B cell (primary cell): ENCODE measurements at regions not wholly inside any gene's neighbourhood (a gene's known extent, or its start where the extent isn't known, plus 50 kb on each side); places are given as distances from the start of the nearest gene placed in this dataset.

Experiments
- ATAC-seq: fragments of 200-7000 bp; cut with Tn5 transposase; one replicate; pipeline ENCODE4 v1.10.0; 2021; ENCODE audit warnings: low read depth, mild to moderate bottlenecking, moderate number of reproducible peaks, moderate library complexity
- CTCF ChIA-PET: fragments of 350-600 bp; sonication (Branson Sonifier 250); formaldehyde crosslinking; loops from one replicate; lab custom pipeline; 2021; ENCODE audit warnings: antibody characterized with exemption, inconsistent platforms; lab: Charles Lee
- POLR2A ChIA-PET: fragments of 350-600 bp; sonication (Branson Sonifier 250); formaldehyde crosslinking; loops from one replicate; lab custom pipeline; 2021; ENCODE audit warnings: antibody characterized with exemption; lab: Charles Lee
- DNase-seq: peaks from one replicate; pipeline ENCODE4 v3.0.0; 2013
- H2AFZ ChIP-seq: 2 replicates; pipeline ENCODE4 v1.6.1; 2012; ENCODE audit warnings: mild to moderate bottlenecking, low read depth, low read length; ENCODE audit not compliant: insufficient read depth, poor library complexity, severe bottlenecking
- H3K27ac ChIP-seq, 2 donors: 1 replicate in 1 of 2; 2 replicates in 1 of 2; pipeline ENCODE4 v1.5.1; 2012 to 2013; ENCODE audit warnings: low read length in 2 of 2, mild to moderate bottlenecking in 2 of 2, moderate library complexity in 1 of 2
- H3K27me3 ChIP-seq, 4 experiments: fragments of 200-600 bp in 1 of 4; sonication (generic) in 1 of 4; replicated peaks in 1 of 4; 1 replicate in 2 of 4; 2 replicates in 2 of 4; pipeline versions ENCODE4 v1.6.1 to v1.7.0; 2013 to 2016; ENCODE audit warnings: low read length in 3 of 4, mild to moderate bottlenecking in 2 of 4, mixed read lengths in 1 of 4, moderate library complexity in 1 of 4; ENCODE audit not compliant: insufficient read depth in 4 of 4, control insufficient read depth in 3 of 4; ENCODE audit errors: control extremely low read depth in 1 of 4
- H3K36me3 ChIP-seq, 2 experiments: replicated peaks in 1 of 2; 1 replicate in 1 of 2; 2 replicates in 1 of 2; pipeline versions ENCODE4 v1.6.1 to v1.7.1; 2013; ENCODE audit warnings: low read length in 1 of 2; ENCODE audit not compliant: insufficient read depth in 2 of 2, control insufficient read depth in 1 of 2; ENCODE audit errors: control extremely low read depth in 1 of 2, extremely low read depth in 1 of 2
- H3K4me1 ChIP-seq, 2 donors: fragments of 200-600 bp in 1 of 2; sonication (generic) in 1 of 2; 1 replicate in 1 of 2; 2 replicates in 1 of 2; pipeline versions ENCODE4 v1.5.1 to v1.6.1; 2013 to 2017; ENCODE audit warnings: low read length in 2 of 2; ENCODE audit not compliant: control insufficient read depth in 2 of 2, insufficient read depth in 2 of 2
- H3K4me2 ChIP-seq: replicated peaks from 2 replicates; pipeline ENCODE3; 2012; ENCODE audit warnings: mild to moderate bottlenecking, low read depth, low read length; ENCODE audit not compliant: poor library complexity, severe bottlenecking
- H3K4me3 ChIP-seq, 5 experiments: fragments of 200-600 bp in 1 of 5; sonication (generic) in 1 of 5; 1 replicate in 3 of 5; 2 replicates in 2 of 5; pipeline versions ENCODE4 v1.5.1 to v1.7.0; 2011 to 2016; ENCODE audit warnings: low read length in 4 of 5, mild to moderate bottlenecking in 4 of 5, low read depth in 2 of 5, control low read depth in 1 of 5, moderate library complexity in 1 of 5; ENCODE audit not compliant: insufficient read depth in 1 of 5; ENCODE audit errors: control extremely low read depth in 1 of 5, extremely low read depth in 1 of 5
- H3K79me2 ChIP-seq: fragments of 200-600 bp; sonication (generic); one replicate; pipeline ENCODE4 v1.6.0; 2016; ENCODE audit warnings: low read length; ENCODE audit not compliant: control insufficient read depth, insufficient read depth
- H3K9ac ChIP-seq: fragments of 200-600 bp; sonication (generic); 2 replicates; pipeline ENCODE4 v1.6.1; 2017; ENCODE audit warnings: mild to moderate bottlenecking, low read length, moderate library complexity
- H3K9me3 ChIP-seq, 3 donors: one replicate each; pipeline versions ENCODE4 v1.6.1 to v1.7.1; 2013; ENCODE audit warnings: low read length in 2 of 3; ENCODE audit not compliant: control insufficient read depth in 2 of 3, insufficient read depth in 1 of 3; ENCODE audit errors: control extremely low read depth in 1 of 3
- H4K20me1 ChIP-seq: 2 replicates; pipeline ENCODE4 v1.6.0; 2012; ENCODE audit warnings: mild to moderate bottlenecking, low read length; ENCODE audit not compliant: insufficient read depth, control insufficient read depth, poor library complexity, severe bottlenecking
- H3K27ac Mint-ChIP-seq: one replicate; pipeline ENCODE4 v1.8.0; 2021; ENCODE audit warnings: mixed read lengths
- H3K27me3 Mint-ChIP-seq: one replicate; pipeline ENCODE4 v1.8.0; 2021; ENCODE audit warnings: mixed read lengths
- H3K4me1 Mint-ChIP-seq: one replicate; pipeline ENCODE4 v1.8.0; 2021; ENCODE audit warnings: mixed read lengths
- H3K4me3 Mint-ChIP-seq: one replicate; pipeline ENCODE4 v1.8.0; 2021; ENCODE audit warnings: mixed read lengths
- H3K9me3 Mint-ChIP-seq: one replicate; pipeline ENCODE4 v1.8.0; 2022; ENCODE audit warnings: mixed read lengths; ENCODE audit not compliant: insufficient read depth
- CTCF ChIP-seq: fragments of 200-600 bp; IDR thresholded peaks from one replicate; pipeline ENCODE4 v1.8.0; 2022; ENCODE audit warnings: antibody characterized with exemption, mild to moderate bottlenecking
- EZH2 ChIP-seq: IDR thresholded peaks from 2 replicates; pipeline ENCODE4 v1.6.1; 2012; ENCODE audit warnings: borderline replicate concordance, low read depth, mild to moderate bottlenecking, moderate library complexity, low read length; ENCODE audit not compliant: insufficient read depth, poor library complexity, severe bottlenecking
- WGBS: methylation state at CpG from one replicate; pipeline ENCODE4 v1.1.5; 2013; ENCODE audit warnings: missing lambda C conversion rate; ENCODE audit not compliant: insufficient coverage; 5-methylcytosine and 5-hydroxymethylcytosine counted together
- intact Hi-C: fragments of 100-400 bp; cut with micrococcal nuclease; formaldehyde crosslinking; loops from one replicate; pipeline ENCODE4 v1.10.0; 2022

GRCh38 chr1:221822591-221822990 is 80.7 kb upstream of the DUSP10 start:
- POLR2A ChIA-PET, result no interaction called here
- ATAC-seq (no peak), DNase-seq (no peak)
- H3K4me2 ChIP-seq, result no peak overlapping the region
- no peaks in the 10 kb centered on the region for H3K36me3 ChIP-seq
- Mint-ChIP-seq H3K27ac (peak overlapping the region; percentile 5), H3K4me1 (peaks cover 39% of the 10 kb centered on the region), H3K9me3 (no peaks in the 10 kb centered on the region), H3K4me3 (no peak overlapping the region), H3K27me3 (no peaks in the 10 kb centered on the region)
- TF ChIP-seq EZH2 (no peak), CTCF (no peak)
- H4K20me1 ChIP-seq, result no peaks in the 10 kb centered on the region
- no peaks in the 10 kb centered on the region for H3K9me3 ChIP-seq
- no CpG with 5 or more reads among the region's 3 CpGs for WGBS
- CTCF ChIA-PET, result no interaction called here
- no peak overlapping the region for H3K27ac ChIP-seq
- H3K27me3 ChIP-seq, result no peaks in the 10 kb centered on the region
- no peaks in the 10 kb centered on the region for H3K79me2 ChIP-seq
- no peak overlapping the region for H3K9ac ChIP-seq
- H3K4me1 ChIP-seq, result peaks cover 9 to 15% of the 10 kb centered on the region in 2 donors
- no peak overlapping the region for H3K4me3 ChIP-seq
- no peak overlapping the region for H2AFZ ChIP-seq
- intact Hi-C loops, result loop anchor here (2.0 kb wide), 1 partner anchor 18 kb away; no protein-coding TSS in a partner anchor

GRCh38 chr1:221816899-221817298 is 75.0 kb upstream of the DUSP10 start:
- DNase-seq, result no peak
- H3K4me3 ChIP-seq, result no peak overlapping the region
- CTCF ChIA-PET, result no interaction called here

More at GRCh38 chr1:221816899-221817298, 75.0 kb upstream of the DUSP10 start:
- H3K4me1 Mint-ChIP-seq, result peaks cover 3% of the 10 kb centered on the region
- Histone ChIP-seq H3K79me2 (no peaks in the 10 kb centered on the region), H3K27me3 (no peaks in the 10 kb centered on the region), H2AFZ (no peak overlapping the region), H3K9me3 (no peaks in the 10 kb centered on the region), H3K9ac (no peak overlapping the region), H3K4me1 (no peaks in the 10 kb centered on the region), H4K20me1 (no peaks in the 10 kb centered on the region), H3K36me3 (no peaks in the 10 kb centered on the region), H3K4me2 (no peak overlapping the region), H3K27ac (no peak overlapping the region)
- ATAC-seq, result no peak
- no peak for TF ChIP-seq EZH2
- no peak for TF ChIP-seq CTCF
- no peak overlapping the region for H3K27ac Mint-ChIP-seq
- 95% methylated on average over 3 of the region's 3 CpGs for WGBS
- H3K27me3 Mint-ChIP-seq, result no peaks in the 10 kb centered on the region
- no peaks in the 10 kb centered on the region for H3K9me3 Mint-ChIP-seq
- no peak overlapping the region for H3K4me3 Mint-ChIP-seq
- intact Hi-C loops, result no loop called here
- POLR2A ChIA-PET, result no interaction called here
